HG03442 (cell line): ENCODE measurements at regions not wholly inside any gene's neighbourhood (a gene's known extent, or its start where the extent isn't known, plus 50 kb on each side); places are given as distances from the start of the nearest gene placed in this dataset.

Experiments used
- ATAC-seq: cut with Tn5 transposase; IDR thresholded peaks from one replicate; pipeline ENCODE4 v1.9.1; 2021; ENCODE audit warnings: mild to moderate bottlenecking, moderate library complexity; ENCODE audit not compliant: unreplicated experiment

DNA sequence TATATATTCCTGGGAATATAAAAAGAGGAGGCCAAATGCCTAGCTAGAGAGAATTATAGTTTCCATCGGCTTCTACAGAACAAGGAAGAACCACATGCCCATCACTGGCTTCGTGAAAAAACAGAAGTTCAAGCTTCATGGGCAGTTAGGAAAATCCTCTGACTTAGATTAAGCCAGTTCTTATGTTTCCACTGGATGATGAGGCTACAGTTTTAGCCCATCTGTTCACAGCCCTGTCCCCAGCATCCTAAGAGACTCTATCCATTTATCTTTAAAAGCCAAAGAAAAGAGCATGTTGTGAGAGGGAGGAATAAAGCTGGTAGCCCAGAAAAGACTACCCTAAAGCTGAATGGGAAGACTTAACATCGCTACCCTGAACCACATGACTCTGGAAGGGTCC is 285.5 kb upstream of the WWC1 start:
- no peak for ATAC-seq

DNA sequence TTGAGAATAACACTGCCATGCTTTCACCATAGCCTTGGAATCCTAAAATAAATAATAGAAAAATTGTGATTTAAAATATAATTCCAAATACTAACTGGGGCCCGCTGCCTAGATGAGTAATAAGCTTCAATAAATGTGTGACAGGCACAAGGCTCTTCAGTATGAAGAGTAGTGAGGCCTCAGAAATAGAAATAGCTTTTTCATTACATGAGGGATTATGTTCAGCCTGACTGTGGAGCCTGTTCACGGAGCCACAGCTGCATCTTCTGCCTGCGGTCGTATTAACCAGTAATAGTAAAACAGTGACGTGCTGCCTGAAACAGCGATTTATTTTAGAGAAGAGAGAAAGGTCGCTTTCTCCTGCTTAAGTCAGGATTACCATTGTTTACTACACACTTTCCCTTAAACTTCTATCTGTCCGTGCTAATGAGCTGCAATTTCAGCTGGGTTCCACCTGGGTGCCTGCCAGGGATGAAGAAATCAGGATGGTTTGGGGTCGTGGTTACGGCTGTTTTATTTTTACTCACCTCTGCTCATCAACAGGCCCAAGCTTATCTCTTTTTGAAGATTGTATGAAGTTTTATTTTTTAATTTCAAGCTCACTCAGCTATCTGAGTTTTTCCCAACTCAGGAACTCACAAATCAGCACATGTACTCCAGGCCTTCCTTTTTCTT is 284.9 kb upstream of the WWC1 start:
- ATAC-seq = no peak

DNA sequence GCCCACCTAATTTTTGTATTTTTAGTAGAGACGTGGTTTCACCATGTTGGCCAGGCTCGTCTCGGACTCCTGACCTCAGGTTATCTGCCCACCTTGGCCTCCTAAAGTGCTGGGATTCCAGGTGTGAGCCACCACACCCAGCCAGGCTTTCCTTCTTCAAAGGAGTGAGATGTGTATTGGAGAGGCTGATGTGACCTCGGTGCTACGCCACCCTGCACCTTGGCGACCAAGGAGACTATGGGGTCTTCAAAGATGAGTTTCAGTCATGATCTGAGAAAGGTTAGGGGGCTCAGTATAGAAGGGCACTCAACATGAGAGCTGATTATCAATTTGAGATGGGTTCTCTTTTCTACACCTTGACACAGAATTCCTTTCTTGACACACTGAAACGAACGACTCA is 284.2 kb upstream of the WWC1 start:
- ATAC-seq = no peak

DNA sequence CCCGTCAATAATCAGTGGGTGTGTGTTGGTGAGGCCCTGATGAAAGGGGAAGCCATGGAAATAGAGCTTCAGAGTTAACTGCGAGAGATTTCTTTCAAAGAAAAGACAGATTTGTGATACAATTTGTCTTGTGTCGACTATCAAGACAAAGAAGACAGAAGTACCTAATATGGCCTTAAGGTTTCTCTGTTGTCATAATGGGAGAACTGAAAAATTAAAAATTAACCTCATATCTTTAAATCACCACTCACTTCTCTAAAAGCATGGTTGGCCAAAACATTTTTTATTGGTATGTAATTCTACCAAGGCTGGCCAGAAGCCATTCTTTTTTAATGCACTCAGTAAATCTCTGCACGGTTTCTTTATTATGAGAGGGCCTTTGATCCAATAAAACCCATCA is 282.9 kb upstream of the WWC1 start:
- no peak for ATAC-seq

DNA sequence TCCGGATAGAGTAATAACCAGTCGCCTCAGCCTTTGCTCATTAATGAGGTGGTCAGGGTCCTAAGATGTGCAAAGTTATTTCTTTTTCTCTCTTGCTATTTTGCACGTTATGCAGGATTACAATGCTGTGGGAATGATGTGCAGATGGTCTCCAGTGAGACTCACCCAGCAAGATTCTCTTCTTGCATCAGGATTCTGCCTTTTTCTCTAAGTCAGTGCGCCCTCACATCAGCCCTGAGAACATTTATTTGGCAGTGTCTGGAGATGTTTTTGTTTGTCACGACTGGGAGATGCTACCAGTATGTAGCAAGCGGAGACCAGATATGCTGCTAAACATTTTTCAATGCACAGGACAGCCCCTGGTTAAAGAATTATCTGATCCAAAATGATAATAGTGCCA is 280.3 kb upstream of the WWC1 start:
- no peak for ATAC-seq

DNA sequence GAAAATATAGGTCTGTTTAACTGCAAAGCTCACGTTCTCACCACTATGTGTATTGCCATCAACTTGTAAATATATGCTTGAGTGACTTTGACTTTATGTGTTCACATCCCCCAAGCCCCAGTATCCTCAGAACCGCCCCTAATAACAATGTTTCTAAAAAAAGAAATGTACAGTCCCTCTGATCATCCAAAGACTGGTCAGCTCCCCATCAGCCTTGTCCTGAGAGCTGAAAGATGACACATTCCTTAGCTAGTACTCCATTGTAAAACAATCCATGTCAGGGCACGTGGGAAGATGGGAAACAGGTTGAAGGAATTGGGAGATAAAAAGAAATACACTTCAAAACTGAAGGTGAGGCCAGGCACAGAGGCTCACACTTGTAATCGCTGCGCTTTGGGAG is 279.4 kb upstream of the WWC1 start:
- ATAC-seq = no peak

DNA sequence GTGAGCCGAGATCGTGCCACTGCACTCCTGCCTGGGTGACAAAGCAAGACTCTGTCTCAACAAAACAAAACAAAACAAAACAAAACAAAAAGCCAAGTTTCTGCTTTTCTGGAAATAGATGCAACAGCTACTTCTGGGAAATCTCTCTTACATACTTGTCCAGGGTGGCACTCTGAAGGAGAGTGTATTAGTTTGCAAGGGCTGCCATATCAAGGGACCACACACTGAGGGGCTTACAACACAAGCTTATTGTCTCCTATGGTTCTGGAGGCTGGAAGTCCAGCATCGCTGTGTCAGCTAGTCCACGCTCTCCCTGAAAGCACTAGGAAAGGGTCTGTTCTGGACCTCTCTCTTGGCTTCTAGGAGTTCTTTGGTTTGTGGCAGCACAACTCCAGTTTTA is 277.9 kb upstream of the WWC1 start:
- no peak for ATAC-seq

DNA sequence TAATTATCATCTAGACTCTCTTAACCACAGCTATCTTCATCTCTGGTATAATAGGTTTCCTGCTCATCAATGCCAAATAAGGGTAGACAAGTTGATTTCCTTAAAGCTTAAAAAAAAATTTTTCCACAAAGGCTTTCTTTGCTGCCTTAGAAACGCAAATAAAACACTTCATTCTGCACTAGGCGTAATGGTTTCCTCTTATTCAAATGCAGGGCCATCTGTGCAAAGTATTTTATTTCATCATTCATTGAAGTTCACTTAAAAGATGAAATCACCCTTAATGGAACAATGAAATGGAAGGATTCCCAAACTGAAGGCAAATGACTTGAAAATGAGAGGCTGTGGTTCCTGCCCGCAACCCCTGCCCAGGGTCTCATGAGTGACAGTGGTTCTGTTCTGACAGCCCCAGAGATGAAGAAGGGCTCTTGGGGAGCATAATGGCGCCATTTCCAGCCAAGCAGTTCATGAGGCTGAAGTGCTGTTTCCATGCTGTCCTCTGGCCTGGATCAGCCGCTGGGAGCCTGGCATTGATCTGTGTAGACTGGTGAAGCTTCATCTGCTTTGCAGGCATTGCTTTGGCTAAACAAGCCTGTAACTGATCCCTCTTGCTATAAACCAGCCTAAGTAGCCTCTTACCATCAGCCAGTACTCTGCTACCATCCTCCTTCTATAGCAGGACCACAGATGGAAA is 276.9 kb upstream of the WWC1 start:
- ATAC-seq = no peak

DNA sequence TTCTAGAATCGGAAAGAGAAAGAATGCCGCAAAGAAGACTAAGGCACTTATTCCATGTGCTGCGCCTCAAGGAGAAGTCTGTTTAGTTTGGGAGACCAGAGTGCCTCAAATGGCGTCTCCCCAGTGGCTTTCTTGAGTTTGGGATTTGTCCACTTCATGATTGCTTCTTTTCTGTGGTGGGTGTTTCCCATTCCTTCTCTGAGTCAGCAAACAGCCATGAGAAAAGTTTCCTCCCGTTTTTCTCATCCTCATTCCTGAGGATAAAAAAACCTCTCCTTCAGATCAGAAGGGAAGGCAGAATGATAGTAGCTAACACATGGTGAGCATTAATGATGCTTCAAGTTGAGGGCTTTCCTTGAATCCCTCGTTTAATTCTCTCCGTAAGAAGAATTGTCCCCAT is 275.9 kb upstream of the WWC1 start:
- no peak for ATAC-seq

DNA sequence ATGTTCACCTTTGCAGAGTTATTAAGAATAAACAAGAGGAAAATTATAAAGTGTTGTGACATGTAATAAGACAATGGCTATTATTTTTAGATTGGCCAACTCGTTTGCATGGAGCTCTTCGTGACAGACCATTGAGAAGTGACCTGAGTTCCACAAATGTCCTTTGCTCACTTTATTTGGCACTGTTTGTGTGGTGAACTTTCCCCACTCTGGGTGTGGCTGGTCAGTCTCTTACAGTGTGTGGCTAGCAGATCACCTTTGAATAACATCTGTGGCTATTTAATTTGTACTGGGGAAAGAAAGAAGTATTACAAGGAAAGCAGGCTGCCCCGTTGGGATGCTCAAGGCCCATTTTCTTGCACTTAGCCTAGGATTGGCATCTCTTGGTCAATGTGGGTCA is 274.1 kb upstream of the WWC1 start:
- ATAC-seq = no peak

DNA sequence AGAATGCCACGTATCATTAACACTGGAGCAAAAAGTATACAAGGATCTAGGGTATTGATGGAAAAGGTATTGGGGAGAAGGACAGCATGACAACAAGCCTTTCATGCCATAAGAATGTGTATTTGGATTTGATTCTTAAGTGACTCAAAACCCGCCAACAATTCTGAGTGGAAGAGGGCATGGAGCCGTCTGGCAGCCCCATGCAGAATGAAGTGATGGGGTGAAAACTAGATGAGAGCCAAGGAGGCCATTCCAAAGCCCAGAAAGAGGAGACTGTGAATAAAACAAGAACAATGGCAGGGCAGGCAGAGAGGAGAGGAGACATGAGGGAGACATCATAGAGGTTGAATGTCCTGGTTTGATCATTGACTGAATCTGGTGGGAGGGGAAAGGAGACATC is 272.3 kb upstream of the WWC1 start:
- ATAC-seq = no peak

DNA sequence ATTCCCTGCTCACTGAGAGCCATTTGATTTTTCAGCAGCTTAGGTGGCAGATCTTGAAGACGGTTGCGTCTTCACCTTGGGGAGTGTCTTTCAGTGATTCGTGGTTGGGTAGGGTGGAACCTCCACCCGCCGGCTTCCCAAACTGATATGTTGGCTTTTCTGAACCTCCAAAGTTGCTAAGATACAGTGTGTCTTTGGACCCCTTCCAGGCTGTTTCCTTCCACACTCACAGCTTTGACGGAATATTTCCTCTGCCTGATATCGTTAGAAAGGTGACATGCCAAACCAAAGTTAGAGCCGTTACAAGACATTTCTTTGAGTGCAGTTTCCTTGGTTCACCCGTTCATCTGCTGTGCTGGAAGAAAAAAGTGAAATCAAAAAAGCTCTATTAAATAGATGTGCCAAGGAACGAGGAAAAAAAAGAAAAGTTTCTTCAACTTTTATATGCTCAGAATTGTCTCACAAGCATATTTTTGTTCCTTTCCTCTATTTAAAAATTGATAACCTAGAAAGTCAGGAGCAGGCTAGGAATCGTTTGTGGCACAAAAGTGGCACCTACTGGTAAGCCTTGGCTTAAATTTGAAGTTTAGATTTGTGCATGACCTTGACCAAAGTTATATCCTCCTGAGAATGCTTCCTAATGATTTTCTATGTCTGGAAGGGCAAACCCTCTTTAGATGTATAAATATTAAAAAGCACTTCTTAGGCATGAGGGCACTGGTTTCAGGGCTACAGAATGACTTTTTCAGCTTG is 270.7 kb upstream of the WWC1 start:
- ATAC-seq = no peak

DNA sequence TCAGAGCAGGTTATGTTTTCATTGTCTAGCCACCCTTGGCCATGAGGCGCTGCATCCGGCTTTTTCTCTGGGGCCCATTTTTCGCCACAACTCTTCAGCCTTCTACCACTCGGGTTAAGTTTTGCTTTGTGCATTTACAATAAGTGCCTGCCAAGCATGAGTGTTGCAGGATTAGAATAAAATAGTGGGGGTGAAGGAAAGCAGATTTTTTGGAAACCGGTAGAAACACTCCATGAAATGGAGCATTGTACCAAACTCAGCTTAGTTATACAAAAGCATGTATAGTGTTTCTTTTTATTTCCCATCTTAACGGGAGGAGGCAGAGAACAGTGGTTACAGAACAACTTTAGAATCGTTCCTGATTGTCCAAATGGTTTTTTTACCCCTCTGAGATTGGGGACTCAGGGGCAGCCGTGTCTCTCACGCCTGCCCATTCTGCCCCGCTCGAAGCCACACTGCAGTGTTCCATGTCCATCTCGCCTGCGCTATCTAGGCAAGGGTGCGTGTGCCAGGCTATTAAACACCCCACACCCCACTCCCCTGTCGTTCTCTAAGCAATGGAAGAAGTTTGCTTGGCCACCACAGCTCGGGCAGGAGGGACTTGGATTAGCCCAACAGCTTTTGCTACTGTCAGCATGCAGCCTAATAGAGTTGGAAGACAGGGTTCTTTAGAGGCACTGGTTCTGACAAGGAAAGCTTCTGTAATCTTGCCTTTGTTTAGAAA is 268.8 kb upstream of the WWC1 start:
- ATAC-seq = no peak

DNA sequence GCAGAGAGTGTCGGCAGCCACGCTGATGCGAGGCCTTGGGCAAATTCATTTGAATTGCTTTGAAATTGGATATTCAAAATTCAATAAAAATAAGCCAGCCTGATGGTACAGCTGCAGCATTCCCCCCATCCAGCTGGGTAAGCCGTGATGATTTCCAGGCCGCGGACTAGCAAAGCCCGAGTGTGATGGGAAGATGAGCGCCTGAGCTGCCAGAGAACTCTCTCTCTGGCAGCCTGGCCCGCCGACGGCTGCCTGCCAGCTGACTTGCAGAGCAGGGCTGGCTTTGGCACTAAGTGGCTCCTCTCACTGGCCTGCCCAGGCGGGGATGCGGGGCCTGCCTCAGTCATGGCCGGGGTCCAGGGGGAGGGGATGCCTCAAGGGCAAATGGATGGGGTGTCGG is 268.3 kb upstream of the WWC1 start:
- ATAC-seq = no peak

DNA sequence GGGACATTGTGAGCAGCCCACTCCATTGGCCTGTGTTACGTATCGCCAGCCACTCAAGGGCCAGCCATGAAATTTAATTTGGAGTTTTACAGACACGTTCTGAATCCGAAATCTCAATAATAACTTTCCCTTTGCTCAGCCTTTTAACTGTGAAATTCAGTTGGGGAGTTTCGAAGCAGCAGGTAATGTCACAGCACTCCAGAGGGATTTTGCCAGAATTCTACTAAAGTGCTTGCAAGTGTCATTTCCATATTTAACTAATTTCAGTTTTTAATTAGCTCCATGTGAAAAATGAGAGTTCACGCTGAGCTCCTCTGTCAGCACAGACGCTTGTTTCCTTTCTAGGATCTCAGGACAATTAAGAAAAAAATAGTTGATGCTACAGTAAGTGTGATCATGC is 267.1 kb upstream of the WWC1 start:
- ATAC-seq = no peak

DNA sequence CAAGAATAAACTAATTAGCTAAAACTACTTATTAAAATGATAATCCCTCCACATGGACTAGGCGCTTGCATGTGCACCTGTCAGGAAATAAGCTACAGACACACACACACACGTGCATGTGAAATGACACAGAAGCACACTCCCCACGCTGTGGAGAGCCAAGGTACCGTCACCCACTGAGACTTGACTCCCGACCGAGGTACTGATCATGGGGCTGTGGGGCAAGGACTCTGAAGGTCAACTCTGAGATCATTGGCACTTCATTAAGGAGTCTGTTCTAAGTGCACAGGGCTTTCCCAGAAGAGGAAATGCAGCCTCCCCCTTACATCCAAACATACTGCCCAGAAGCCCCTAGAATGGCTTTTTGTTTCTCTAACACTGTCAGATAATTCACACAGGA is 264.4 kb upstream of the WWC1 start:
- ATAC-seq = no peak

DNA sequence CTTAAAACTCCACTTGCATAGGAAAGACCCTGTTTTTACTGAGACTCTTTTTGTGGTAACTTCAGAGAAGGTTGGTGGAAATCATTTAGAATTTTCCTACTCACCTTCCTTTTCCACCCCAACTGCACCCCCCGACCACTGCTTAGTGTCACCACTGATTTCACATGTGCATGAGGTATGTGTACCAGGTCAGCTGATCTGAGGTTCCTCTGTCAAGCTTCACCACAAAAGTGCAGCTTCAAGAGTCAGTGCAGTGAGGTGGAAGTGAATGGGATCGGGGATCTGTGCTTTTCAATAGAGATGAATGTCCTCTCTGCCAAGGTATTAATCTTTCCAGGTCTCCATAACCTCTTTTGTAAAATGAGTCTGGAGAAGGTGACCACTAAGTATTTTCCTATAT is 260.5 kb upstream of the WWC1 start:
- ATAC-seq = no peak

DNA sequence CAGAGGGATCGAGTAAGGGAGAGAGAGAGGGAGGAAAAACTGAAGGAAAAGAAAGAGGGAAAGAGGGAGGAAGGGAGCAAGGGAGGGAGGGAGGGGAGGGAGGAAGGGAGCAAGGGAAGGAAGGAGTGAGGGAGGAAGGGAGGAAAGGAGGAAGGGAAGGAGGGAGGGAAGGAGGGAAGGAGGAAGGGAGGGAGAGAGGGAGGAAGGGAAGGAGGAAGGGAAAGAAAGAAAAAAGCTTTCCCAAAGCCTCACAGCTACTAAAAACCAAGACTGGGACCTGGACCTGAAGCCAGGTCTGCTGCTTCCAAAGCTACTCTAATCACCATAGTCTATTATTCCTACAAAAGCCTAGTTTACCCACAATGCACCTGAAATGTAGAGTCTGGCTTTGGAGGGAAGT is 259.8 kb upstream of the WWC1 start:
- ATAC-seq = no peak

DNA sequence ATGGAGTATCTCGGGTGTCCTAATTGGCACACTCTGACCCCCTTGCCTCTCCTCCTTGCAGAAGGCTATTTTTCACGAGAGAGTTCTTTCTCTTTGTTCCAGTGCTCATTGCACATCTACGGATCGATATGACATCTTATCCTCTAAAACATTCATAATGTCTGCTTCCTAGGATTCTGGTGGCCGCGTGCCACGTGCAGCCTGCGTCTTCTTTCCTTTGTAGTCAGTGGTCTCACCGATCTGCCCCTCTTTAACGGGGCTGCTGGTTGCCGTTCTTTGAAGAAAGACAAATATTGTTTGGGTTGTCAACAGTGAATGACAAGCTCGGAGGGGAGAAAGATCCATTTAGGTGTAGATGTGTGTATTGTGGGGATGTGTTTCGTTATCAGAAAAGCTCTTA is 252.4 kb upstream of the WWC1 start:
- no peak for ATAC-seq

DNA sequence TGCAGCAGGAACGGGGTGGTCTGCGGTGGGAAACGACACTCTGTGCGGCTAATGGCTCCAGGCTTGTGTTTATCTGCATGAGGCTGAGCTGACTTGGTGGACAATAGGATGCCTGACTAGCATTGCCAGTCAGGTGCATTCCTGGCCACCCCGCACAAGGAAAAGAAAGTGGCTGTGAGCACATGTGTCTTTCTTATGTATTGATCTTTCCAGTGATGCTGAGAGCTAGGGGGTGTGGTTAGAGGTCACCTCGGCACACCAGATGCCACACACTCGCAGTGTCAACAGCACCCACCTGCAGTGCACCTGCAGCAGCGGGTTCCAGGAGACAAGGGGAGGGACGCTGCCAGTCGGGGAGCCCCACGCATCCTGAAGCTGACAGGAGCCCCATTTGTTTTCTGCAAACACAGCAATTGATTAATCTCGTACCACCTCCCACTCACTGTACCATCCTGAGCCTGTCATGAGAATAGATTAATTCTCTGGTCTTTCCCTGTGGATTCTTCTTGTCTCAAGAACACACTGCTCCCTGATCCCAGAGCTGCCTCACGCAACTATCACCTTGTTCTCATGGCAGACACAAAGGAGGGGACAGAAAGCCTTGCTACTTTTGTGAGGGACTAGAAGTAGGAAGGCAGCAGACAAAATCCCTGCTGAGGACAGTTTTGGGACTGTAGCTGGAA is 251.7 kb upstream of the WWC1 start:
- ATAC-seq = no peak

DNA sequence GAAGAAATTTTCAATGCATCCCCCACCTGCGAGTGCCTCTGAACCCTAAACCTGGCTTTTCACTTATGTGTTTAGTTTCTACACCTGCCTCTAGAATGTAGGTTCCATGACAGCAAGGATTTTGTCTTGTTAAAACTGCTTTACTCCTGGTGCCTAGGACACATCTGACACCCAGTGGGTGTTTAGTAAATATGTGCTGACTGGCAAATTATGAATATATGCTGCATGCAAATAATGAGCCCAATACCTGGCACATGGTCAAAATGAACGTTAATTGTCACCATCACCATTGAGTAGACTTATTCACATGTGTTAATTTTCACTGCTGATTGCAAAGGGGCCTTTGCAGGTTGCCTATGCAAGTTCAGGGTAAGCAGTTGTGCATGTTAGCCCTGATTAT is 249.9 kb upstream of the WWC1 start:
- ATAC-seq = no peak
